ENCODE measurements at regions not wholly inside any gene's neighbourhood (a gene's known extent, or its start where the extent isn't known, plus 50 kb on each side); places are given as distances from the start of the nearest gene placed in this dataset.

- H3K4me1 Mint-ChIP-seq, result peaks cover 12% of the 10 kb centered on the region
- TF ChIP-seq ZNF121 (CRISPR knock-in tag; IDR thresholded peaks at IDR 0.05) (no peak), OVOL2 (CRISPR knock-in tag; IDR thresholded peaks at IDR 0.05; ENCODE audit: borderline replicate concordance) (no peak), ZNF317 (CRISPR knock-in tag; IDR thresholded peaks at IDR 0.05; ENCODE audit: borderline replicate concordance, low read depth) (no peak), ATF6 (CRISPR knock-in tag; IDR thresholded peaks at IDR 0.05) (no peak), ZSCAN18 (CRISPR knock-in tag; IDR thresholded peaks at IDR 0.05) (no peak), ZNF671 (CRISPR knock-in tag; IDR thresholded peaks at IDR 0.05) (no peak), SMAD4 (CRISPR knock-in tag; IDR thresholded peaks at IDR 0.05) (no peak), ZNF396 (CRISPR knock-in tag; IDR thresholded peaks at IDR 0.05; ENCODE audit: borderline replicate concordance) (no peak), MXD4 (CRISPR knock-in tag; IDR thresholded peaks at IDR 0.05; ENCODE audit: borderline replicate concordance) (no peak), ZNF263 (CRISPR knock-in tag; IDR thresholded peaks at IDR 0.05; ENCODE audit: low read depth) (no peak)
- TF ChIP-seq, protein P1, sequence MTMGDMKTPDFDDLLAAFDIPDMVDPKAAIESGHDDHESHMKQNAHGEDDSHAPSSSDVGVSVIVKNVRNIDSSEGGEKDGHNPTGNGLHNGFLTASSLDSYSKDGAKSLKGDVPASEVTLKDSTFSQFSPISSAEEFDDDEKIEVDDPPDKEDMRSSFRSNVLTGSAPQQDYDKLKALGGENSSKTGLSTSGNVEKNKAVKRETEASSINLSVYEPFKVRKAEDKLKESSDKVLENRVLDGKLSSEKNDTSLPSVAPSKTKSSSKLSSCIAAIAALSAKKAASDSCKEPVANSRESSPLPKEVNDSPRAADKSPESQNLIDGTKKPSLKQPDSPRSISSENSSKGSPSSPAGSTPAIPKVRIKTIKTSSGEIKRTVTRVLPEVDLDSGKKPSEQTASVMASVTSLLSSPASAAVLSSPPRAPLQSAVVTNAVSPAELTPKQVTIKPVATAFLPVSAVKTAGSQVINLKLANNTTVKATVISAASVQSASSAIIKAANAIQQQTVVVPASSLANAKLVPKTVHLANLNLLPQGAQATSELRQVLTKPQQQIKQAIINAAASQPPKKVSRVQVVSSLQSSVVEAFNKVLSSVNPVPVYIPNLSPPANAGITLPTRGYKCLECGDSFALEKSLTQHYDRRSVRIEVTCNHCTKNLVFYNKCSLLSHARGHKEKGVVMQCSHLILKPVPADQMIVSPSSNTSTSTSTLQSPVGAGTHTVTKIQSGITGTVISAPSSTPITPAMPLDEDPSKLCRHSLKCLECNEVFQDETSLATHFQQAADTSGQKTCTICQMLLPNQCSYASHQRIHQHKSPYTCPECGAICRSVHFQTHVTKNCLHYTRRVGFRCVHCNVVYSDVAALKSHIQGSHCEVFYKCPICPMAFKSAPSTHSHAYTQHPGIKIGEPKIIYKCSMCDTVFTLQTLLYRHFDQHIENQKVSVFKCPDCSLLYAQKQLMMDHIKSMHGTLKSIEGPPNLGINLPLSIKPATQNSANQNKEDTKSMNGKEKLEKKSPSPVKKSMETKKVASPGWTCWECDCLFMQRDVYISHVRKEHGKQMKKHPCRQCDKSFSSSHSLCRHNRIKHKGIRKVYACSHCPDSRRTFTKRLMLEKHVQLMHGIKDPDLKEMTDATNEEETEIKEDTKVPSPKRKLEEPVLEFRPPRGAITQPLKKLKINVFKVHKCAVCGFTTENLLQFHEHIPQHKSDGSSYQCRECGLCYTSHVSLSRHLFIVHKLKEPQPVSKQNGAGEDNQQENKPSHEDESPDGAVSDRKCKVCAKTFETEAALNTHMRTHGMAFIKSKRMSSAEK (CRISPR knock-in tag; IDR thresholded peaks at IDR 0.05; ENCODE audit: borderline replicate concordance), result no peak
- H3K4me3 Mint-ChIP-seq, result no peak overlapping the region
- ATAC-seq (no peak), DNase-seq (ENCODE audit: low spot score) (no peak)
- H3K27ac Mint-ChIP-seq, result no peak overlapping the region
- ChIA-PET CTCF (interaction anchor here (0.6 to 1.0 kb wide), 2 partner anchors 34 to 611 kb away, joined by 3 read pairs; no protein-coding TSS in a partner anchor), POLR2A (no interaction called here)
- no peaks in the 10 kb centered on the region; the same call in 1 of the 2 replicates for H3K27me3 Mint-ChIP-seq (ENCODE audit: low read depth)
- H3K9me3 Mint-ChIP-seq, result peaks cover 26% of the 10 kb centered on the region
- H3K36me3 Mint-ChIP-seq, result peaks cover 16% of the 10 kb centered on the region; the same call in 1 of the 2 replicates
Measured at GRCh38 chr1:61581251-61581650, 143.7 kb downstream of the TM2D1 start.

GRCh38 chr1:61580417-61580816 is 144.5 kb downstream of the TM2D1 start:
- DNase-seq (ENCODE audit: low spot score), result no peak
- Mint-ChIP-seq H3K36me3 (peaks cover 16% of the 10 kb centered on the region; the same call in 1 of the 2 replicates), H3K27ac (no peak overlapping the region), H3K4me1 (peaks cover 10% of the 10 kb centered on the region), H3K4me3 (no peak overlapping the region), H3K27me3 (ENCODE audit: low read depth) (peaks cover 5% of the 10 kb centered on the region; the same call in 1 of the 2 replicates), H3K9me3 (peaks cover 26% of the 10 kb centered on the region)
- no peak for ATAC-seq
- POLR2A ChIA-PET, result no interaction called here
- CTCF ChIA-PET, result interaction anchor here (0.6 to 1.0 kb wide), 3 partner anchors 9 to 453 kb away, joined by 3 to 4 read pairs (median 3); no protein-coding TSS in a partner anchor
- TF ChIP-seq KAT7 (CRISPR knock-in tag; IDR thresholded peaks at IDR 0.05; ENCODE audit: borderline replicate concordance) (no peak), ZNF232 (CRISPR knock-in tag; IDR thresholded peaks at IDR 0.05) (no peak), PRDM15 (CRISPR knock-in tag; IDR thresholded peaks at IDR 0.05) (no peak), SMAD3 (CRISPR knock-in tag; IDR thresholded peaks at IDR 0.05; ENCODE audit: borderline replicate concordance) (no peak), NFATC4 (CRISPR knock-in tag; IDR thresholded peaks at IDR 0.05) (no peak)
- TF ChIP-seq, protein P1 (CRISPR knock-in tag; IDR thresholded peaks at IDR 0.05; ENCODE audit: borderline replicate concordance), result no peak
- TF ChIP-seq, protein P2, sequence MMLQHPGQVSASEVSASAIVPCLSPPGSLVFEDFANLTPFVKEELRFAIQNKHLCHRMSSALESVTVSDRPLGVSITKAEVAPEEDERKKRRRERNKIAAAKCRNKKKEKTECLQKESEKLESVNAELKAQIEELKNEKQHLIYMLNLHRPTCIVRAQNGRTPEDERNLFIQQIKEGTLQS (CRISPR knock-in tag; conservative IDR thresholded peaks at IDR 0.05), result no peak
